GM18505 (cell line): ENCODE measurements at regions not wholly inside any gene's neighbourhood (a gene's known extent, or its start where the extent isn't known, plus 50 kb on each side); places are given as distances from the start of the nearest gene placed in this dataset.
"Not testable (repeated sequence)": the region's sequence is repeated elsewhere in the genome, so short reads cannot be mapped to it uniquely, and the experiment has no call there.

Experiments used
- ATAC-seq: cut with Tn5 transposase; IDR thresholded peaks from one replicate; pipeline ENCODE4 v1.9.1; 2021; ENCODE audit not compliant: unreplicated experiment
- POLR2A ChIP-seq: IDR thresholded peaks from 4 replicates; pipeline ENCODE4 v1.6.1; 2011; ENCODE audit warnings: borderline replicate concordance; ENCODE audit not compliant: insufficient read depth, insufficient read length; ENCODE audit errors: extremely low read depth

DNA sequence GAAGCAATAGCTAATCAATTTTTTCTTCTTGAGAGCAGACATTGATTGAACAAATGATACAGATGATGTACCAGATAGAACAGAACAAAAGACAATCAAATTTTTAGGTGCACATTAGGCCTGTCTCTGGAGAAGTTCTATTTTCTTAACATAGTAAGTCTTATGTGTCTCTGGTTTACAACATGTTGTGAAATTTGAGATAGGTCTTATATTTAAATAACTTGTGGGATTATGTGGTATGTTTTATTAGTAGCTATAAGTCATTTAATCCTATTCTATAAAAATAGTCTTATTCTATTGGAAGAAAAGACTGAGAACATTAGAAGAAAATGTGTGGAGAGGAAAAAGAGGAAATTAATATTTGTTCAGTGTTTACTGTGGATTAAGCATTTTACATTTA is 358.0 kb downstream of the ATP23 start:
- TF ChIP-seq POLR2A, result no peak
- no peak for ATAC-seq

DNA sequence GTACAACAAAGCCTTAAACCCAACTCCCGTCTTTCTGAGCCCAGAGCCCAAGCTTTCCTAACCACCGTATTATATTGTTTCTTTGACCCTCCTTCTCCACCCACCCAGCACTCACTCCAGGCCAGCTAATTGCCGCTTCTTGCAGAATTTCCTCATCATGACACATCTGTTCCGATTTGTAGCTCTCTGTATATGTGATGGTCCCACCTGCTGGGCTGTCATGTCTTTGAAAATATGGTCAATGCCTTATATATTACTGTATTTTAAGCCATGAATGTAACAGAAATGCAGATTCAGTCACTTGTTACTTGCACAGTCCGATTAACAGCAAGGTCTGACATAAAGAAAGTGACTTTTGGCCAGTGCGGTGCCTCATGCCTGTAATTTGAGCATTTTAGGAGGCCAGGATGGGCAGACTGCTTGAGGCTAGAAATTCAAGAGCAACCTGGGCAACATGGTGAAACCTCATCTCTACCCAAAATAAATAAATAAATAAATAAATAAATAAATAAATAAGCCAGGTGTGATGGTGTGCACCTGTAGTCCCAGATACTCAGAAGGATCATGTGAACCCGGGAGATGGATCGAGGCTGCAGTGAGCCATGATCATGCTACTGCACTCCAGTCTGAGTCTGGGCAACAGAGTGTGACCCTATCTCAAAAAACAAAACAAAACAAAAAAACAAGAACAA is 359.8 kb downstream of the ATP23 start:
- TF ChIP-seq POLR2A, result no peak
- no peak for ATAC-seq

- no peak for TF ChIP-seq POLR2A
- ATAC-seq, result no peak
Observed at GRCh38 chr12:58301730-58302122, 360.4 kb downstream of the ATP23 start.

- no peak for ATAC-seq
- no peak for TF ChIP-seq POLR2A
Observed at GRCh38 chr12:58302487-58303011, 361.2 kb downstream of the ATP23 start.

GRCh38 chr12:58306266-58307000 is 365.1 kb downstream of the ATP23 start:
- no peak for ATAC-seq
- TF ChIP-seq POLR2A, result no peak

DNA sequence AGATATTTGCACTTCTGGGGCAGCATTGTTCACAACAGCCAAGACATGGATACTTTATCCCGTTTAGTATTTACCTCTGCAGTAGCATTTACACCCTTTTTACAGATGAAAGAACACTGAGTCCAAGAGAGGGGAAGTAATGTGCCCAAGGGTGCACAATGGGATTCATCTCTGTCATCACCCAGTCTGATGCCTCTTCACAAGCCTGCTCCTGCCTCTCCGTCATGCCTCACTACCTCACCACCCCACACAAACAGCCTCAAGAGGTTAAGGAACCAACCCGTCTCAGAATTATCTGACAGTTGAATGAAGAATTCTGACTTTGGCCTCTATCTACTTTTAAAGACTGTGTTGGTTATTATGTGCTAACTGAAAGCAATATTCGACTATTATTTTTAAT is 368.4 kb downstream of the ATP23 start:
- no peak for ATAC-seq

DNA sequence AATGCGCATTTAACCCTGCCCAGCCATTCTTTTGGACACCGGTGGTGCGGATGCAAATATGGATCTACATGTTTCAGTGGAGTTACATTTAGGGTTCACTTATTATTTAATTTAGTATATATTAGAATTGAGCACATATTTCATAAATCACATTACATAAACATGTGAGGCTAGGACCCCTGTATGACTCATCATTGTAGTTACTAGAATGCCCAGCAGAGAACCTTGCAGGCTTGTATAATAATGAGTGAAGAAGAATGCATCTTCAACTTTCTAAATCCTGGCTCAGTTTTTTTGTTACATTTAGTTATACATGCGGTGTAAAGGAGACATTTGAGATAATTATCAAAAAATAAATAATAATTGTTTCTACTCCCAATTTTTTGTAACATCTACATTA is 369.0 kb downstream of the ATP23 start:
- no peak for TF ChIP-seq POLR2A
- ATAC-seq, result no peak

More for the DNA sequence above, 368.4 kb downstream of the ATP23 start:
- no peak for TF ChIP-seq POLR2A

- no peak for TF ChIP-seq POLR2A
- peak; percentile 58 for ATAC-seq
Observed at GRCh38 chr12:58310809-58311622, 369.6 kb downstream of the ATP23 start.

DNA sequence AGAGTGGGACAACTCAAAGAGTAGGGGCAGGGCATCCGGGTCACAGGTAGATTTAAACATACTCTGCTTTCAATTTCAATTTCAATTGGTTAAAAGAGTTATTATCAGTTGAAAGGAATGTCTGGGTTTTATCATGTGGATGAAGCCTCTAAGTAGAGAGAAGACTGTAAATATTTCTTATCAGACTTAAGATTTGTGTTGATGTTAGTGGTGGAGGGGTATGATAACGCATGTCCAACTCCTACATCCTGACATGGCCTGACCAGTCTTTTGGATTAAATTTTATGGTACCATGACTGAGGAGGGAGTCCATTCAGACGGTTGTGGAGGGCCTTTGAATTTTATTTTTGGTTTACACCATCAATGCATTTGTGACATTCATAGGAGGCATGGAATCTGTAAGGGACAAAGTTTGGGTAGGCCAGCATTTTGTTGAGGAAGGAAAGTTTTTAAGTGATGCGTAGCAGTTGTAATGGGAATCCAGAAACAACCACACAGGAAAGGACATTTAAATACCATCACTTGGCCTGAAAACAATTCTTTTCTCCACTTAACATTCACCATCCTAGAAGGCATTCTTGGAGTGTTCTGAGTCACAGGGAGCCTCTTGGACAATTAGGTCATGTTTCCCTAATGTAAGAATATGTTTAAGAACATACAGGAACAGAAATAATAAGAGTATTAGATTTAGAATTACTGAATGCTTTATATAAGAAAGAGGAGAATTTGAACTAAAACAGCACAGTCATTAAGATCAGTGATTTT is 371.9 kb downstream of the ATP23 start:
- no peak for TF ChIP-seq POLR2A
- ATAC-seq, result no peak

DNA sequence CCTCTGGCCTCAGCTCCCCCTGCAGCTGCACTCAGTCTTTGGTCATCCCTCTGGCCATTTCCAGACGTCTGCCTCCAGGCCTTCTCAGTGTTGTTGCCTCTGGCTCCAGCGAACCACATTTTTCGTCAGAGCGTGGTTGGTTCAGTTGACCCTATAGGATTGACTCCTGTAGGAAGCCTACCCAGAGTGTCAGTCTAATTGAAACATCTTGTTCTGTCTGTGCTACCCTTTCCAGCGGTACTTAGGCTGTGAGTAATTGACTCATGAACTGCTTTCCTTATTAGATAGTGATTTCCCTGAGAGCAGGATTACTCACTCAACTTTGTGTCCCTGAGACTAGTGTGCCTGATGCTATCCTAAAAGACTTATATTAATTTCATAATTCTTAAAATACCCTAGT is 373.2 kb downstream of the ATP23 start:
- TF ChIP-seq POLR2A, result no peak
- ATAC-seq, result no peak

GRCh38 chr12:58316926-58317325 is 375.6 kb downstream of the ATP23 start:
- no peak for TF ChIP-seq POLR2A
- ATAC-seq, result no peak

- no peak for TF ChIP-seq POLR2A
- peak; percentile 92 for ATAC-seq
Observed at GRCh38 chr12:58321414-58321813, 380.0 kb downstream of the ATP23 start.

DNA sequence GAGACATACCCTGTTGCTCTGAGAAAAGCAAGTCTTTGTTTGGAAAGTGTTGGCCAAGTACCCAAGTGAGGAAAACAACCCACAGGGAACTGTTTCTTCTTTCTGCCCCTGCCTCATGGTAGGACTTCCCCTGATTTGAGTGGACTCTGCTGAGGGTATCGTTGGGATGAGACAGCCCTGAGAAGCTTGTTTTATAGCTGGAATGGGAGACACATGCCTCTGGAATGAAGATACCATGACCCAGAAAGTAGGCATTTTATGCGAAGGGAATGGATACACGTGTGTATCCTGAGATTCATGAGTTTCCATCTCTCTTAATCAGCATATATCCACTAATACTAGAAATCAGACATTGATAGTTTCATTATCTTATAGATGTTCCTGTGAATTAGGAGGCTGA is 382.3 kb downstream of the ATP23 start:
- no peak for TF ChIP-seq POLR2A
- ATAC-seq, result no peak

DNA sequence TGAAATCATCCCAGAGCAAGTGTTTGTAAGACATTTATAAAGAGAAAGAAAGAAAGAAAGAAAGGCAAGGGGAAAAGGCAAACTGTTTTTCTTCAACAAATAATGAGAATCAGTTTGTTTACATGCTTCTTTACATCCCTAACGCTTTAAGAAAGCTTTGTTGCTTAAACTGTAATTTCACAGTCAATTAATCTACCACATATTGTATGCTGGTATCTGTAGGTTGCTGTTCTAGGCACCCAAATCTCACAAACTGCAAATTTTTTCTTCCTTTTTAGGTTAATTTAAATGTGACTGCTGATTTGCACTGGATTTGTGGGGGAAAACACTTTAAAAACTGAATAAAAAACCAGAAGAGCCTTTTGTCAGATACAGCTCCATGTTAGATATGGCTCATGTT is 384.2 kb downstream of the ATP23 start:
- TF ChIP-seq POLR2A, result no peak
- ATAC-seq, result no peak

DNA sequence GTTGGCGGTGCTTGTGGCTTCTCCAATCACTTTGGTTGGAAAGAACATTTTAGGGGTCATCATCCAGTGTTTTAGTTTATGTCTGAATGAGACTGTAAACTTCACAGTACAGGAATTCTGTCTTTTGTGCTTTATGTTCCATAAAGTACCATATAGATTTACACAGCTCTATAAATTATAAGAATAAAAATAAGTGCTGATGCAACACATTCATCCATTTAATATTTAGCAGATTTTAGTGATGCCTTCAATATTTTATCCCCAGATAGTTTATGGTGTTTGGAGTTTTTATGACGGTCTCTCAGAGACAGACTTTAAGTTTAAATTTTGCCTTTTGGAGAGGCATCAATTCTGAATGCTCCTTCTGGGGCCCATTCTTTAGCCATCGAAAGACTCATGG is 385.2 kb downstream of the ATP23 start:
- no peak for ATAC-seq

DNA sequence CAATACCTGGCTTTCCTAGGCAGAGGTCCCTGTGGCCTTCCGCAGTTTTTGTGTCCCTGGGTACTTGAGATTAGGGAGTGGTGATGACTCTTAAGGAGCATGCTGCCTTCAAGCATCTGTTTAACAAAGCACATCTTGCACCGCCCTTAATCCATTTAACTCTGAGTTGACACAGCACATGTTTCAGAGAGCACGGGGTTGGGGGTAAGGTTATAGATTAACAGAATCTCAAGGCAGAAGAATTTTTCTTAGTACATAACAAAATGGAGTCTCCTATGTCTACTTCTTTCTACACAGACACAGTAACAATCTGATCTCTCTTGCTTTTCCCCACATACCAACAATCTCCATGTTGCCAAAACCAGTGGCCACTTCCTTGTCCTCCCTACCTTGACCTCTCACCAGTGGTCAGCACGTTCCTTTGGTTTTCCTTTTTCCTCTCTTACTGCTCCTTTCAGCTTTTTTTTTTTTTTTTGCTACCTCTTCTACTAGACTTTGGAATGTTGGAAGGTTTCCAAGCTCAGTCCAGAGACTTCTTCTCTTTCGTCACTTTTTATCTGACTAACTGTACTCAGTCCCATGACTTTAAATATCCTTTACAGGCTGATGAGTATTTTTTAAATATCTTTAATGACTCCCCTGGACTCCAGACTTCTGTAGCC is 395.3 kb downstream of the ATP23 start:
- not testable (repeated sequence) for ATAC-seq

More for the DNA sequence above, 385.2 kb downstream of the ATP23 start:
- no peak for TF ChIP-seq POLR2A

DNA sequence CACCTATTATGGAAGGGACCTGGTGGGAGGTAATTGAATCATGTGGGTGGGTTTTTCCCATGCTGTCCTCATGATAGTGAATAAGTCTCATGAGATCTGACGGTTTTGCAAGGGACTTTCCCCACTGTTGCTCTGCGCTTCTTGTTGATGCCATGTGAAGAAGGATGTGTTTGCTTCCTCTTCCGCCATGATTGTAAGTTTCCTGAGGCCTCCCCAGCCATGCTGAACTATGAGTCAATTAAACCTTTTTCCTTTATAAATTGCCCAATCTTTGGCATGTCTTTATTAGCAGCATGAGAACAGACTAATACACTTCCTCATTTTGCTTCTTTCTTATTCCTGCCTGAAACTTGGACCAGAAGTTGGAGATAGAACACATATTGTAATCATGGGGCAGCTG is 396.2 kb downstream of the ATP23 start:
- not testable (repeated sequence) for ATAC-seq
